PC-9 (cell line): ENCODE measurements at regions not wholly inside any gene's neighbourhood (a gene's known extent, or its start where the extent isn't known, plus 50 kb on each side); places are given as distances from the start of the nearest gene placed in this dataset.

Source experiments
- BruUV-seq: library from RNA; stranded (reverse); fragments of 400-500 nt; replicated peaks from 2 replicates; lab custom pipeline; 2021; lab: Mats Ljungman, UMichigan
- CTCF ChIA-PET: fragments of 300-600 bp; sonication (Branson Sonifier 250); formaldehyde crosslinking; loops from one replicate; lab custom pipeline; 2022; ENCODE audit warnings: antibody characterized with exemption; lab: Charles Lee
- POLR2A ChIA-PET: fragments of 300-600 bp; sonication (Branson Sonifier 250); formaldehyde crosslinking; loops from one replicate; lab custom pipeline; 2022; ENCODE audit warnings: antibody characterized with exemption; ENCODE audit not compliant: unreplicated experiment; lab: Charles Lee
- DNase-seq, 2 experiments: peaks; one replicate each; pipeline versions ENCODE4 v3.0.0 to v3.0.0-alpha.2; 2015 to 2022; ENCODE audit warnings: mixed read lengths in 1 of 2
- H2AFZ ChIP-seq: fragments of 200-600 bp; sonication (generic); 2 replicates; pipeline ENCODE4 v1.8.1; 2017; ENCODE audit warnings: antibody characterized with exemption
- H3F3A ChIP-seq: fragments of 200-600 bp; sonication (generic); 2 replicates; pipeline ENCODE4 v1.8.1; 2017; ENCODE audit warnings: antibody characterized with exemption, mild to moderate bottlenecking, low read depth; ENCODE audit not compliant: insufficient read depth
- H3K27ac ChIP-seq: fragments of 200-600 bp; sonication (generic); 2 replicates; pipeline ENCODE4 v1.6.1; 2016; ENCODE audit warnings: mixed run types
- H3K27me3 ChIP-seq: fragments of 200-600 bp; sonication (generic); 2 replicates; pipeline ENCODE4 v1.6.1; 2016; ENCODE audit warnings: low read depth, mixed run types; ENCODE audit not compliant: insufficient read depth
- H3K36me3 ChIP-seq: fragments of 200-600 bp; sonication (generic); 2 replicates; pipeline ENCODE4 v1.6.1; 2016; ENCODE audit warnings: low read depth, mixed run types
- H3K4me1 ChIP-seq: fragments of 200-600 bp; sonication (generic); replicated peaks from 2 replicates; pipeline ENCODE4 v1.6.1; 2016; ENCODE audit warnings: mixed run types; ENCODE audit not compliant: insufficient read depth
- H3K4me2 ChIP-seq: fragments of 200-600 bp; sonication (generic); 2 replicates; pipeline ENCODE4 v1.6.1; 2017; ENCODE audit warnings: mixed run types
- H3K4me3 ChIP-seq: fragments of 200-600 bp; sonication (generic); 2 replicates; pipeline ENCODE4 v1.6.1; 2016; ENCODE audit warnings: mixed run types
- H3K79me2 ChIP-seq: fragments of 200-600 bp; sonication (generic); 2 replicates; pipeline ENCODE4 v1.6.1; 2017; ENCODE audit warnings: low read depth, mixed run types
- H3K9me2 ChIP-seq: fragments of 200-600 bp; sonication (generic); 2 replicates; pipeline ENCODE4 v1.8.1; 2017; ENCODE audit warnings: mild to moderate bottlenecking; ENCODE audit not compliant: insufficient read depth
- H3K9me3 ChIP-seq: fragments of 200-600 bp; sonication (generic); 2 replicates; pipeline ENCODE4 v1.8.1; 2016; ENCODE audit warnings: low read depth; ENCODE audit not compliant: insufficient read depth
- H4K20me1 ChIP-seq: fragments of 200-600 bp; sonication (generic); 2 replicates; pipeline ENCODE4 v1.8.1; 2017; ENCODE audit not compliant: insufficient read depth
- EZH2 ChIP-seq: fragments of 200-600 bp; sonication (generic); IDR thresholded peaks from 2 replicates; pipeline ENCODE4 v1.8.0; 2017; ENCODE audit warnings: antibody characterized with exemption, low read depth
- intact Hi-C: fragments of 100-400 bp; cut with micrococcal nuclease; formaldehyde crosslinking; loops from one replicate; pipeline ENCODE4 v1.10.0; 2022; ENCODE audit not compliant: unreplicated experiment
- TF ChIP-seq, protein P1 (sequence below): fragments of 200-600 bp; sonication (generic); conservative IDR thresholded peaks from 2 replicates; pipeline ENCODE4 v1.6.1; 2017; ENCODE audit warnings: mixed run types, antibody characterized with exemption, mild to moderate bottlenecking, moderate library complexity

DNA sequence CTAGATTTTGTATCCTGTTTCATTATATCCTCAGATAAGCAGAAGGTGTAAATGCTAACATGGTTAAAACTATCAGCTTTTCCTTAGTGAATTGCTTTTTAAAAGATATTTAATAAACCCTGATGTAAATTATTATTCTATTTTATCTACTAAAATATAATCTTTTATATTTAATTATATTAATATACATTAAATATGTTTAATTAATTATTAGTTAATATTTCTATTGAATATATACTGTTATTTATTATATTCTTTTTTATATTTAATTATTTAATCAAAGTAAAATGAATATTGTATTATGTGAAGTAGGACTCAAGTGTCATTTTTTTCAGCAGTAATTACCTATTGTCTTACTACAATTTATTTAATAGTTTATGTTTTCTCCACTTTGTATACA lies 179.7 kb upstream of the ADGRL4 start:
- Histone ChIP-seq H2AFZ (no peak overlapping the region), H3K36me3 (no peaks in the 10 kb centered on the region), H3K27me3 (no peaks in the 10 kb centered on the region), H3K27ac (no peak overlapping the region), H3K9me3 (peaks cover 10% of the 10 kb centered on the region; the same call in 1 of the 2 replicates), H4K20me1 (no peaks in the 10 kb centered on the region), H3K4me3 (no peak overlapping the region), H3K4me2 (no peak overlapping the region), H3K9me2 (peaks cover 14% of the 10 kb centered on the region; the same call in 1 of the 2 replicates), H3F3A (no peaks in the 10 kb centered on the region), H3K4me1 (no peaks in the 10 kb centered on the region), H3K79me2 (no peaks in the 10 kb centered on the region)
- intact Hi-C loops: no loop called here
- no peak for DNase-seq
- BruUV-seq: no TSS peak
- TF ChIP-seq, protein P1, sequence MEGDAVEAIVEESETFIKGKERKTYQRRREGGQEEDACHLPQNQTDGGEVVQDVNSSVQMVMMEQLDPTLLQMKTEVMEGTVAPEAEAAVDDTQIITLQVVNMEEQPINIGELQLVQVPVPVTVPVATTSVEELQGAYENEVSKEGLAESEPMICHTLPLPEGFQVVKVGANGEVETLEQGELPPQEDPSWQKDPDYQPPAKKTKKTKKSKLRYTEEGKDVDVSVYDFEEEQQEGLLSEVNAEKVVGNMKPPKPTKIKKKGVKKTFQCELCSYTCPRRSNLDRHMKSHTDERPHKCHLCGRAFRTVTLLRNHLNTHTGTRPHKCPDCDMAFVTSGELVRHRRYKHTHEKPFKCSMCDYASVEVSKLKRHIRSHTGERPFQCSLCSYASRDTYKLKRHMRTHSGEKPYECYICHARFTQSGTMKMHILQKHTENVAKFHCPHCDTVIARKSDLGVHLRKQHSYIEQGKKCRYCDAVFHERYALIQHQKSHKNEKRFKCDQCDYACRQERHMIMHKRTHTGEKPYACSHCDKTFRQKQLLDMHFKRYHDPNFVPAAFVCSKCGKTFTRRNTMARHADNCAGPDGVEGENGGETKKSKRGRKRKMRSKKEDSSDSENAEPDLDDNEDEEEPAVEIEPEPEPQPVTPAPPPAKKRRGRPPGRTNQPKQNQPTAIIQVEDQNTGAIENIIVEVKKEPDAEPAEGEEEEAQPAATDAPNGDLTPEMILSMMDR: no peak
- no peak for TF ChIP-seq EZH2
- CTCF ChIA-PET: no interaction called here
- POLR2A ChIA-PET: no interaction called here

DNA sequence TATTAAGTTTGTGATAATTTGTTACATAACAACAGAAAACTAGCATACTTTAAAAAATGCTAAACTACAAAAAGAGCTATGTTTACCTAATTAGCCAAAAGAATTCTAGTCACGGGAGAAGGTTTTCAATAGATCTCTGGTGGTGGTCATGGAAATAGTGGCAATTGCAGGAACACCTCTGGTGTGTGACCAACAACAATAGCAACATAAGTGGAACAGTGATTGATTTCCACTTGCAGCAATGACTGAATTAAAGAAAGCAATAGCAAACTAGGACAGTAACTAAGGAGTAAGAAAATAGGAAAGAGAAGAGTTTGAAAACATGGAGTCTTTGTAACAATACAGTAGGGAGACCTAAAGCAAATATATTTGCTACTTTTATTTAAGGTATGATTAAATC lies 171.3 kb upstream of the ADGRL4 start:
- no peaks in the 10 kb centered on the region for H3K79me2 ChIP-seq
- no TSS peak for BruUV-seq
- no peak for TF ChIP-seq EZH2
- TF ChIP-seq, protein P1: no peak
- no peak overlapping the region for H3K4me3 ChIP-seq
- H3K27ac ChIP-seq: no peak overlapping the region
- H3K36me3 ChIP-seq: no peaks in the 10 kb centered on the region
- intact Hi-C loops: no loop called here
- H3K27me3 ChIP-seq: no peaks in the 10 kb centered on the region
- peaks cover 3% of the 10 kb centered on the region; the same call in 1 of the 2 replicates for H3K9me2 ChIP-seq
- H3K9me3 ChIP-seq: peaks cover 9% of the 10 kb centered on the region; the same call in 1 of the 2 replicates
- H3K4me1 ChIP-seq: no peaks in the 10 kb centered on the region
- no peaks in the 10 kb centered on the region for H3F3A ChIP-seq
- DNase-seq: no peak
- H3K4me2 ChIP-seq: no peak overlapping the region
- no peaks in the 10 kb centered on the region for H4K20me1 ChIP-seq
- no peak overlapping the region for H2AFZ ChIP-seq
- CTCF ChIA-PET: no interaction called here
- POLR2A ChIA-PET: no interaction called here

DNA sequence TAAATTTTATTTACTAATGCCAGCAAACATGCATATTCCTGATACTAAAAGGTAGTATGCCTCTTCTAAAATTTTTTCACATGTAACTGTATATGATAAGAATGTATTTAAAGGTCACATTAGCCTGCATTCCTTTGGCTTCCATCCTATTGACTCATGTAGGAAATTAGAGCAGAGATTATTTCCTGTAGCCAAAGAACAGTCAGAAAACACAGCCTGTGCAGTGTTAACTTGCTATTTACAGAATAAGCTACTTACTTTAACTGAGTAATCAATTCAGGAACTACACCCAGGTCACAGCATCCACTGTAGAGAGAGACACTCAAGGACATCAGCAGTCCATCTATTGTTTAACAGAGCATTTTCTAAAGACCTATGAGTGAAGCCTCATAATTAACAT lies 154.5 kb upstream of the ADGRL4 start:
- POLR2A ChIA-PET: no interaction called here
- Histone ChIP-seq H3K4me2 (no peak overlapping the region), H3K4me3 (no peak overlapping the region), H3K9me3 (peaks cover 4% of the 10 kb centered on the region; the same call in 1 of the 2 replicates), H3F3A (no peaks in the 10 kb centered on the region), H4K20me1 (no peaks in the 10 kb centered on the region), H3K36me3 (no peaks in the 10 kb centered on the region), H3K27ac (no peak overlapping the region), H2AFZ (no peak overlapping the region), H3K27me3 (no peaks in the 10 kb centered on the region), H3K79me2 (no peaks in the 10 kb centered on the region), H3K4me1 (peaks cover 10% of the 10 kb centered on the region; the same call in 1 of the 2 replicates), H3K9me2 (no peaks in the 10 kb centered on the region)
- BruUV-seq: no TSS peak
- CTCF ChIA-PET: no interaction called here
- peak in 1 of 2 experiments; percentile 60 for DNase-seq
- intact Hi-C loops: no loop called here
- TF ChIP-seq EZH2: no peak
- TF ChIP-seq, protein P1: no peak
